Natural killer cell (primary cell): ENCODE measurements at regions not wholly inside any gene's neighbourhood (a gene's known extent, or its start where the extent isn't known, plus 50 kb on each side); places are given as distances from the start of the nearest gene placed in this dataset.

Source experiments
- ATAC-seq, 3 donors: fragments of 150-1000 bp in 2 of 3; fragments of 200-7000 bp in 1 of 3; cut with Tn5 transposase; 1 replicate in 1 of 3; 2 replicates in 2 of 3; pipeline ENCODE4 v1.10.0; 2021; ENCODE audit warnings: mild to moderate bottlenecking in 2 of 3, moderate library complexity in 2 of 3
- DNase-seq, 2 donors: peaks; one replicate each; pipeline versions ENCODE4 v3.0.0 to v3.0.0-alpha.2; 2013 to 2021; ENCODE audit warnings: mixed read lengths in 1 of 2
- H3K27ac ChIP-seq: one replicate; pipeline ENCODE4 v1.5.1; 2013; ENCODE audit warnings: mild to moderate bottlenecking, low read length
- H3K27me3 ChIP-seq: one replicate; pipeline ENCODE4 v1.6.1; 2013; ENCODE audit warnings: low read length; ENCODE audit not compliant: control insufficient read depth, insufficient read depth
- H3K36me3 ChIP-seq: one replicate; pipeline ENCODE4 v1.6.1; 2013; ENCODE audit warnings: low read length; ENCODE audit not compliant: control insufficient read depth, insufficient read depth
- H3K4me1 ChIP-seq: one replicate; pipeline ENCODE4 v1.6.1; 2013; ENCODE audit warnings: low read length; ENCODE audit not compliant: control insufficient read depth, insufficient read depth
- H3K4me3 ChIP-seq: one replicate; pipeline ENCODE4 v1.5.1; 2013; ENCODE audit warnings: low read length
- H3K9me3 ChIP-seq: one replicate; pipeline ENCODE4 v1.6.1; 2013; ENCODE audit warnings: low read length; ENCODE audit not compliant: control insufficient read depth, insufficient read depth
- H3K27ac Mint-ChIP-seq, 2 donors: one replicate each; pipeline ENCODE4 v1.8.0; 2022; ENCODE audit warnings: mild to moderate bottlenecking in 2 of 2, mixed read lengths in 2 of 2, moderate library complexity in 1 of 2
- H3K27me3 Mint-ChIP-seq, 2 donors: one replicate each; pipeline ENCODE4 v1.8.0; 2022; ENCODE audit warnings: low read depth in 2 of 2, mixed read lengths in 2 of 2
- H3K36me3 Mint-ChIP-seq: one replicate; pipeline ENCODE4 v1.8.0; 2022; ENCODE audit warnings: mixed read lengths
- H3K4me1 Mint-ChIP-seq, 2 donors: one replicate each; pipeline ENCODE4 v1.8.0; 2022; ENCODE audit warnings: mixed read lengths in 2 of 2
- H3K4me3 Mint-ChIP-seq: one replicate; pipeline ENCODE4 v1.8.0; 2022; ENCODE audit warnings: mild to moderate bottlenecking, moderate library complexity, mixed read lengths
- H3K9me3 Mint-ChIP-seq, 2 donors: one replicate each; pipeline ENCODE4 v1.8.0; 2022; ENCODE audit warnings: mixed read lengths in 2 of 2
- WGBS: methylation state at CpG from one replicate; pipeline ENCODE4 v1.1.7; 2013; ENCODE audit warnings: missing lambda C conversion rate; ENCODE audit not compliant: insufficient coverage; 5-methylcytosine and 5-hydroxymethylcytosine counted together
- intact Hi-C: fragments of 100-400 bp; cut with micrococcal nuclease; formaldehyde crosslinking; loops from one replicate; pipeline ENCODE4 v1.14.2; 2022
- TF ChIP-seq, protein P1 (sequence below): fragments of 200-600 bp; IDR thresholded peaks from one replicate; pipeline ENCODE4 v1.8.0; 2022; ENCODE audit warnings: antibody characterized with exemption

DNA sequence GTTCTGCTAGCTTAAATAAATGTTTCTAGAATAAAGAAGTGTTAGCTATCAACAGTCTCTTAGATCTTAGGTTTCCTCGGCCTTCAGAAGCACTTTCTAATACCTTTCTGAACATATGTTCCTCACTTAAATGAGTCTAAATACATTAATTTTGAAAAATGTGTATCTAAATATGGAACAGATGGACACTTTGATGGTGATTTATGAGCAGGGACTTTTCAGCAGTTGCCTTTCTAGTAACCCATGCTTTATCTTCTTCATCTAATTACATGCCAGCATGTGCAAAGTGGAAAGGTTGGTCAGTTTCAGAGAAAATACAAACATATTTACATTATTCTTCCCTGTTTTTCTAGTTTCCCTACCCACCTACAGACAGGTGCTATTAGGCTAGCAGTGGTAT, 797.0 kb upstream of the CHAC2 start:
- TF ChIP-seq, protein P1, sequence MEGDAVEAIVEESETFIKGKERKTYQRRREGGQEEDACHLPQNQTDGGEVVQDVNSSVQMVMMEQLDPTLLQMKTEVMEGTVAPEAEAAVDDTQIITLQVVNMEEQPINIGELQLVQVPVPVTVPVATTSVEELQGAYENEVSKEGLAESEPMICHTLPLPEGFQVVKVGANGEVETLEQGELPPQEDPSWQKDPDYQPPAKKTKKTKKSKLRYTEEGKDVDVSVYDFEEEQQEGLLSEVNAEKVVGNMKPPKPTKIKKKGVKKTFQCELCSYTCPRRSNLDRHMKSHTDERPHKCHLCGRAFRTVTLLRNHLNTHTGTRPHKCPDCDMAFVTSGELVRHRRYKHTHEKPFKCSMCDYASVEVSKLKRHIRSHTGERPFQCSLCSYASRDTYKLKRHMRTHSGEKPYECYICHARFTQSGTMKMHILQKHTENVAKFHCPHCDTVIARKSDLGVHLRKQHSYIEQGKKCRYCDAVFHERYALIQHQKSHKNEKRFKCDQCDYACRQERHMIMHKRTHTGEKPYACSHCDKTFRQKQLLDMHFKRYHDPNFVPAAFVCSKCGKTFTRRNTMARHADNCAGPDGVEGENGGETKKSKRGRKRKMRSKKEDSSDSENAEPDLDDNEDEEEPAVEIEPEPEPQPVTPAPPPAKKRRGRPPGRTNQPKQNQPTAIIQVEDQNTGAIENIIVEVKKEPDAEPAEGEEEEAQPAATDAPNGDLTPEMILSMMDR, result no peak
- DNase-seq (no peak), ATAC-seq (no peak)
- Mint-ChIP-seq H3K4me3 (no peak overlapping the region), H3K27ac (no peak overlapping the region), H3K4me1 (no peaks in the 10 kb centered on the region), H3K36me3 (no peaks in the 10 kb centered on the region), H3K9me3 (peaks cover 3 to 5% of the 10 kb centered on the region in 2 donors), H3K27me3 (no peaks in the 10 kb centered on the region)
- WGBS, result no CpG with 5 or more reads among the region's 1 CpG
- H3K36me3 ChIP-seq, result no peaks in the 10 kb centered on the region
- no peaks in the 10 kb centered on the region for H3K9me3 ChIP-seq
- intact Hi-C loops, result no loop called here
- no peak overlapping the region for H3K4me3 ChIP-seq
- no peak overlapping the region for H3K27ac ChIP-seq
- H3K27me3 ChIP-seq, result no peaks in the 10 kb centered on the region
- no peaks in the 10 kb centered on the region for H3K4me1 ChIP-seq

DNA sequence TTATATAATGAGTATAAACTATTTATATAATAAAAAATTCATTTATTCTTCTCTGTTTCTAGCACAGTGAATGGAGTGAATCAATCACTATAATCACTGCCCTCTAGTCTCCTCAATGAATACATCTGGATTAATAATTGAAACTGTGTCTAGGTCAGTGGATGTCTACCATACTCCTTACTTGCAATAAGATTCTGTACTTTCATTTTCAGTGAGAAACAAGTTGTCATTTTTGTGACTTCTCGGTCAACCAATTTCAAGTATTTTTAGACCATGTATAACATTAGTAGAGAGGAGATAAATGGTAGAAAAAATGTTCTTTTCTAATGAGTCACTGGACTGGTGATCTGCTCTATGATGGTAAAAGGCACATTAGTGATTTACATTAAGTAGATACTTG, 799.6 kb upstream of the CHAC2 start:
- H3K27ac ChIP-seq, result no peak overlapping the region
- H3K4me1 ChIP-seq, result no peaks in the 10 kb centered on the region
- Mint-ChIP-seq H3K4me1 (no peaks in the 10 kb centered on the region), H3K27me3 (no peaks in the 10 kb centered on the region), H3K4me3 (no peak overlapping the region), H3K36me3 (no peaks in the 10 kb centered on the region), H3K27ac (no peak overlapping the region), H3K9me3 (peaks cover 3 to 6% of the 10 kb centered on the region in 2 donors)
- no peaks in the 10 kb centered on the region for H3K27me3 ChIP-seq
- WGBS, result no CpG with 5 or more reads among the region's 1 CpG
- no peaks in the 10 kb centered on the region for H3K36me3 ChIP-seq
- TF ChIP-seq, protein P1, result no peak
- no peak for ATAC-seq
- no peak overlapping the region for H3K4me3 ChIP-seq
- intact Hi-C loops, result no loop called here
- no peaks in the 10 kb centered on the region for H3K9me3 ChIP-seq
- no peak for DNase-seq

DNA sequence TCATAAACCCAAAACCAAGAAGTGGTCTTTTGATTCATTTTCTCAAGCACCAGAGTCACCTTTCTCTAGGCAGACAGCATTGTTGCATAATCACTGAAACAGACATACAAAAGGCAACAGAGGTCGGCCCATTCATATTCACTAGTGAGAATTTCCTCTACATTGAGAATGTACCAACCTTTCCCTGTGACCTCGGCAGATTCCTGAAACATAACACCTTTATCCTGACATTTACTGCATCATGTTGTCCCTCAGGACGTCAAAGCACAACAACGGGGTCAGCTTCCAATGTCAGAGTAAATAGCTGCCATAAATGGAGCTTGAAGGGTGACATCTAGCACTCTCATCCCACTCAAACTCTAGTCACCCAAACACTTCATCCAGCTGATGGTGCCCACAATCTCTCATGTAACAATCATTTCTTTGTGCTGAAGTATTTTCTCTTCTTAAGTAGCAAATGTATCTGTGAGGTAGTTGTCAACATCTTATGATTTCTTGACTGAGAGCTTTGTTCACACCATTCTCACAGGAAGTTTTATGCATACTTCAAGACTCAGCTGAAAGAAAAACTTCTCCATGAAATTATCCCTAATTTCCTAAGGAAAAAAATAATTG, 802.6 kb upstream of the CHAC2 start:
- no peaks in the 10 kb centered on the region for H3K27me3 Mint-ChIP-seq
- ATAC-seq (no peak), DNase-seq (no peak)
- no peaks in the 10 kb centered on the region for H3K36me3 Mint-ChIP-seq
- Histone ChIP-seq H3K27ac (no peak overlapping the region), H3K27me3 (no peaks in the 10 kb centered on the region), H3K4me3 (no peak overlapping the region), H3K4me1 (no peaks in the 10 kb centered on the region), H3K9me3 (no peaks in the 10 kb centered on the region), H3K36me3 (no peaks in the 10 kb centered on the region)
- intact Hi-C loops, result no loop called here
- H3K27ac Mint-ChIP-seq, result no peak overlapping the region
- WGBS, result 82% methylated on average over 4 of the region's 4 CpGs
- H3K4me3 Mint-ChIP-seq, result no peak overlapping the region
- TF ChIP-seq, protein P1, result no peak
- H3K4me1 Mint-ChIP-seq, result no peaks in the 10 kb centered on the region
- peaks cover 10 to 14% of the 10 kb centered on the region in 2 donors for H3K9me3 Mint-ChIP-seq

DNA sequence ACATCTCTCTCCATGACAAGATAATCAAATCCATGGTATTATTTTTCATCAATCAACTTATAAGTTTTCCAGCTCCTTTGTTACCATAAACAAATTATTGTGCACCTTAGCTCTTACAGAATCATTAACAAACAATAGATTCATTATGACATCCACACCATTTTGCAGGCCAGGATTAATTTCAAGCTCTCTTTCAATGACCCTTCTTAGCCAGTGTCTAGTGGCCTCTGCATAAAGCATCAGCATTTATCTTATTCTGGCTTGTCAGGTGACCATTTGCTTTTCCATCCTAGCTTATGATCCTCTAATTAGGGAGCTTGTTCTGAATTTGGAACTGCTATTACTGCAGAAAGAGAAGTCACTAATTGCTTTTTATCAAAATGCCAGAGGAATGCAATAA, 806.2 kb upstream of the CHAC2 start:
- peaks cover 13 to 14% of the 10 kb centered on the region in 2 donors for H3K9me3 Mint-ChIP-seq
- no peaks in the 10 kb centered on the region for H3K4me1 Mint-ChIP-seq
- no peaks in the 10 kb centered on the region for H3K27me3 ChIP-seq
- H3K4me3 Mint-ChIP-seq, result no peak overlapping the region
- H3K27ac ChIP-seq, result no peak overlapping the region
- no peak for ATAC-seq
- intact Hi-C loops, result no loop called here
- no peaks in the 10 kb centered on the region for H3K27me3 Mint-ChIP-seq
- TF ChIP-seq, protein P1, result no peak
- H3K4me3 ChIP-seq, result no peak overlapping the region
- no peak for DNase-seq
- no peaks in the 10 kb centered on the region for H3K4me1 ChIP-seq
- no peaks in the 10 kb centered on the region for H3K9me3 ChIP-seq
- H3K36me3 Mint-ChIP-seq, result no peaks in the 10 kb centered on the region
- H3K27ac Mint-ChIP-seq, result no peak overlapping the region
- H3K36me3 ChIP-seq, result no peaks in the 10 kb centered on the region
